ENCODE measurements at regions not wholly inside any gene's neighbourhood (a gene's known extent, or its start where the extent isn't known, plus 50 kb on each side); places are given as distances from the start of the nearest gene placed in this dataset.
"Not testable (repeated sequence)": the region's sequence is repeated elsewhere in the genome, so short reads cannot be mapped to it uniquely, and the experiment has no call there.

GRCh38 chr16:66265048-66265415, 101.5 kb upstream of the CDH5 start:
- DNase-seq: no peak

- no peak for DNase-seq
Measured at GRCh38 chr16:66264311-66265047, 102.0 kb upstream of the CDH5 start.

DNA sequence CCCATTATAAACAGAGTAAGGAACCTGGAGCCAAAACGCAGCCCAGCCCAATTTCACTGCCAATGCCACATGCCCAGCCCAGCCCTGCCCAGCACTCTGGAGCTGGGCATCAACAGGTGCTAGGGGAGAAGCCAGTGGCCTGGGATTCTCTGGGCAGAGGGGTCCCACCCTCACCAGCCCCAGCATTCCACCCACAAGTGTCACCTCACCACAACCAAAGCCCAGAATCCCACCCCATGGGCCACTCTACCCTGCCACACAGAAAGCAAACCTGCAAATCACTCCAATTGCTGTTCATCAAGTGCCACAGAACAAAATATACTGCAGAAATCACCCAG, 102.5 kb upstream of the CDH5 start:
- DNase-seq: no peak

- no peak for DNase-seq
Measured at GRCh38 chr16:66263168-66263972, 103.1 kb upstream of the CDH5 start.

GRCh38 chr16:66262253-66263167, 104.0 kb upstream of the CDH5 start:
- no peak for DNase-seq

- no peak for DNase-seq
Measured at GRCh38 chr16:66261826-66262225, 104.7 kb upstream of the CDH5 start.

DNA sequence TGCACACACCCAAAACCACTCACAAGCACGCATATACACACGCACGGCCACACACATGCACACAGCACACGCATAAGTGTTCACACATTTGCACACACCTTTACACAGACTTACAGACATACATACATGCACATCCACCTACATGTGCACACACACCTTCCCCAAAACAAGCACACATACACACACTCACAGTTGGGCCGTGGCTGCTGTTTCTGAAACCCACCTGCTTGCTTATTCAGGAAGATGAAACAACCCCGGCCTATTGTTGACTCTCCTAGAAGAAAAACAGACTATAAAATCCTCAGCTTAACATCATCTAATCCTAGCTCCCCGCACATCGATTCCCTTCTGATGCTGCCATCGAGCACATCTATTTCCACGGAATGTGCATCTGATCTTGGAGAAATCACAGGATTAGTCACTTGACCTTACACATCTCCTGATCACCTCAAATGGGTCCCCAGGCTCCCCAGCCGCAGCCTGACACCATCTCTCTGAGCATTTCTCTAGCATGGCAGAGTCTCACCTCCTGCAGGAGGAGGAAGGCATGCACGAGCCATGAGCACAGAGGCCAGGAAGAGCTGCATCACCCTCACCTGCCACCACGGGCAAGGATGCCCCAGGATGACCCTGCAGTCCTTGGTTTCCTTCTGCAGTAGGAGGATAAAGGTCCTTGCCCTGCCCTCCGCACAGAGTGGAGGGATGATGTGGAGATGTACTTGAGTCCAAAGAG, 105.8 kb upstream of the CDH5 start:
- DNase-seq: no peak

- no peak for DNase-seq
Measured at GRCh38 chr16:66258916-66259845, 107.3 kb upstream of the CDH5 start.

GRCh38 chr16:66256919-66257318, 109.6 kb upstream of the CDH5 start:
- no peak for DNase-seq

- no peak for DNase-seq
Measured at GRCh38 chr16:66255647-66256046, 110.8 kb upstream of the CDH5 start.

DNA sequence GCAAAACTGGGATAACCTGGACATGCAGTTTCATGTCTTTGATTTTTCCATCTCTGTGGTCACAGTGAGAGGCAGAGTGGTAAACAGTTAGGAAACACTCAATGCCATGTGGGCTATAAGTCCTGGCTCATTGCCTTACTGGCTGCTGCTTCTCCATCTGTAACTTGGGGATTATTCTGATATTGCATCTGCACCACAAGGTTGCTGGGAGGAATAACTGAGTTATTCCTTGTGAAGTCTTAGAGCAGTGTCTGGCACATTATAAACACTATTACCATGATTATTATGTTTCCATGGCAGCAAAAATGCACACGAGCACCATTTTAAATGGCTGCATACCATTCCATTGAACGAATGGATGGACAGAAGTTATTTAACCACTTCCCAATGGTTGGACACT, 111.7 kb upstream of the CDH5 start:
- DNase-seq: no peak

DNA sequence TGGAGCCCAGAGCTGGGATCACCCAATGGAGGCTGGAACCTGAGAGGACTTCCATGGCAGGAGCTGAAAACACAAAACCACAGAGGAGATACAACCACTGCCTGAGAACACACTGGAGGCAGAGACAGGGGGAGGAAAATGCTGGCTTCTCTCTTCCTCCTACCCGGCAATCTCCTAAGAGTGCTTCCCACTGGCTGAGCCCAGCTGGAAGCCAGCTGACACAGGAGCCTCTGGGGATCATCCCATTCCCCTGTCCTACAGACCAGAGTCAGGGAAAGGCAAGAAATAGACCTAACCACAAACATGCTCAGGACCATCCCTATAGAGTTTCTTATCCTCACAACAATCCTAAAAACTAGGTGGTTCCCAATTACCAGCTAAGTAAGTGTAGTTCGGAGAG, 112.4 kb upstream of the CDH5 start:
- DNase-seq: no peak

GRCh38 chr16:66251476-66252160, 114.9 kb upstream of the CDH5 start:
- no peak for DNase-seq

GRCh38 chr16:66250686-66251431, 115.6 kb upstream of the CDH5 start:
- no peak for DNase-seq

DNA sequence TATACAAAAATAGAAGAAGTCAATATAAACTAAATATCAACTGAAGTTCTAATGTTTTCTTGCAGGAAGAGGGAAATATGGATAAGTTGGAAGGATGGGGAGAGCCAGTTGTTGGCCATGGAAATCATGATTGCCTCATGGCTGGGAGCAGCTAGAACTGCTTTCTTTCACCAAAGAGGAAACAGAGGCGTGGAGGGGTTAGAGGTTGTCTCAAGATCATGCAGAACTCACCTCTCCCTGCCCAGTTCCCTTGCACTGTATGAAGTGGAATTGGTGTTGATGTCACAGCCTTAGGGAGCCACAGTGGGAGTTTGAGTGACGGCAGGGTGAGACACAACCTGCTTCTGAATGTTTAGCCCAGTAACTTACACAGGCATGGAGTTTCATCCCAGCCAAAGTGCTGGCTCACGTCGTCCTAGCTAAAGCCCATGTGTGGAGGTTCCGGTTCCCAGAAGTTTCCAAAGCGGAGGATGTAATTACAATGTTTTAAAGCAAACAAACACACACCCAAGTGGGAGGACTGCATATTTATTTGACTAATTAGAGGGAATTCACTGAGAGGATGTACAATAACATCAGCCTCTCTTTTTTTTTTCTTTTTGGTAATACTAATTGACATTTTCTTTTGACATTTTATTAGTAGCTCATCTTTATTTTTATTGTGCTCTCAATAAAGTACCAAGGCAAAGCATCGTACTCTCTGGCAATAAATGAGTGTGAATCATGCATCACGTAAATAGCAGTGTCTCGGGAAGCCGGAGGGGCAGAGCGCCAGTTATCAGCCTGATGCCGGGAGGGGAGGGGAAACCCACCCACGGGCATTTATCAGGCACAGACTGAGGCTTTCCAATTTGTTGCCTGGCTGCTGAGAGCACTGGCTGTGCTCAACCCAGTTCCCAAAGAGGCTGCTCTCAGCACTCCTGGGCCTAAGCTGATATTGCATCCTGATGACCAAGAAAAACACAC, 118.7 kb upstream of the CDH5 start:
- no peak for DNase-seq

GRCh38 chr16:66245868-66246267, 120.6 kb upstream of the CDH5 start:
- no peak for DNase-seq

GRCh38 chr16:66245072-66245471, 121.4 kb upstream of the CDH5 start:
- DNase-seq: no peak

DNA sequence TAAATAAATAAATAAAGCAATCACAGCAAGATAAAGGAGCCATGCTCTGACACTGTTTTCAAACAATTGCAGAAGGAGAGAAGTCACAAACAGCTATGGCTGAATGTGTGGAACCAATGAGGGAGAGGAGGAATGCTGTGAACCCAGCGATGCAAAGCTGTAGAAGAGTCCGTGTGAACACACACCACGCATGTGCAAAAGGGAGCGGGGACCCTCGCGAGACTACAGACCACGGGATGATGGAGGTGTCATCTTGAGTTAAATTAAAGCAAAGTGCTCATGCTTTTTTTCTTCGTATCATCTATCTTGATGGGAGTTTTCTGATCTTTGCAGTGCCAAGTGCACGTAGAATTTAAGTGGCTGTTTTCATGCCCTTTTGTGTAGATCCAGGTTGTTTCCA, 123.8 kb upstream of the CDH5 start:
- no peak for DNase-seq

GRCh38 chr16:66242206-66242605, 124.3 kb upstream of the CDH5 start:
- not testable (repeated sequence) for DNase-seq

Measured in GF-D8 (cell line).